OCI-LY1 (cell line): ENCODE measurements at regions not wholly inside any gene's neighbourhood (a gene's known extent, or its start where the extent isn't known, plus 50 kb on each side); places are given as distances from the start of the nearest gene placed in this dataset.

ENCODE experiments used
- CTCF ChIP-seq: fragments of 200-600 bp; sonication (generic), shearing (Covaris generic); IDR thresholded peaks from 2 replicates; pipeline ENCODE4 v1.5.1; 2017; ENCODE audit warnings: mild to moderate bottlenecking, antibody characterized with exemption, low read length, moderate library complexity, mixed read lengths
- EZH2 ChIP-seq: fragments of 200-600 bp; sonication (generic), shearing (Covaris generic); IDR thresholded peaks from 2 replicates; pipeline ENCODE4 v1.8.0; 2017; ENCODE audit warnings: borderline replicate concordance, mixed run types, mild to moderate bottlenecking, antibody characterized with exemption, low read length, moderate library complexity, mixed read lengths

GRCh38 chr9:113774963-113775362, 101.1 kb upstream of the ZNF618 start:
- no peak for TF ChIP-seq CTCF
- TF ChIP-seq EZH2, result no peak
